Calu3 (cell line): ENCODE measurements at regions not wholly inside any gene's neighbourhood (a gene's known extent, or its start where the extent isn't known, plus 50 kb on each side); places are given as distances from the start of the nearest gene placed in this dataset.

ENCODE experiments used
- BruUV-seq: library from RNA; stranded (reverse); fragments of 400-500 nt; replicated peaks from 2 replicates; lab custom pipeline; 2021; lab: Mats Ljungman, UMichigan
- CTCF ChIA-PET: fragments of 300-600 bp; sonication (Branson Sonifier 250); formaldehyde crosslinking; loops from one replicate; lab custom pipeline; 2022; ENCODE audit warnings: antibody characterized with exemption; lab: Charles Lee
- DNase-seq: peaks from one replicate; pipeline ENCODE4 v3.0.0; 2022
- H3K27ac Mint-ChIP-seq: one replicate; pipeline ENCODE4 v1.8.0; 2022; ENCODE audit warnings: mixed read lengths; ENCODE audit not compliant: unreplicated experiment
- H3K27me3 Mint-ChIP-seq: one replicate; pipeline ENCODE4 v1.8.0; 2022; ENCODE audit warnings: mixed read lengths; ENCODE audit not compliant: unreplicated experiment
- H3K36me3 Mint-ChIP-seq: one replicate; pipeline ENCODE4 v1.8.0; 2022; ENCODE audit warnings: mild to moderate bottlenecking, moderate library complexity, mixed read lengths; ENCODE audit not compliant: insufficient read depth, unreplicated experiment
- H3K4me1 Mint-ChIP-seq: one replicate; pipeline ENCODE4 v1.8.0; 2022; ENCODE audit warnings: mild to moderate bottlenecking, low read depth, mixed read lengths; ENCODE audit not compliant: unreplicated experiment
- H3K4me3 Mint-ChIP-seq: one replicate; pipeline ENCODE4 v1.8.0; 2022; ENCODE audit warnings: mild to moderate bottlenecking, low read depth, moderate library complexity, mixed read lengths; ENCODE audit not compliant: unreplicated experiment
- H3K9me3 Mint-ChIP-seq: one replicate; pipeline ENCODE4 v1.8.0; 2022; ENCODE audit warnings: low read depth, mixed read lengths; ENCODE audit not compliant: unreplicated experiment
- CTCF ChIP-seq: fragments of 200-600 bp; IDR thresholded peaks from one replicate; pipeline ENCODE4 v1.8.0; 2022; ENCODE audit warnings: antibody characterized with exemption; ENCODE audit not compliant: unreplicated experiment
- intact Hi-C: fragments of 100-400 bp; cut with micrococcal nuclease; formaldehyde crosslinking; loops from one replicate; pipeline ENCODE4 v1.10.0; 2022; ENCODE audit not compliant: unreplicated experiment

GRCh38 chr11:119798656-119799055 lies 69.7 kb upstream of the NECTIN1 start:
- Mint-ChIP-seq H3K4me3 (no peak overlapping the region), H3K27ac (no peak overlapping the region), H3K4me1 (no peaks in the 10 kb centered on the region), H3K27me3 (peaks cover 87% of the 10 kb centered on the region), H3K9me3 (no peaks in the 10 kb centered on the region), H3K36me3 (peaks cover 5% of the 10 kb centered on the region)
- CTCF ChIA-PET = no interaction called here
- no TSS peak for BruUV-seq
- intact Hi-C loops = no loop called here
- no peak for DNase-seq
- TF ChIP-seq CTCF = no peak

DNA sequence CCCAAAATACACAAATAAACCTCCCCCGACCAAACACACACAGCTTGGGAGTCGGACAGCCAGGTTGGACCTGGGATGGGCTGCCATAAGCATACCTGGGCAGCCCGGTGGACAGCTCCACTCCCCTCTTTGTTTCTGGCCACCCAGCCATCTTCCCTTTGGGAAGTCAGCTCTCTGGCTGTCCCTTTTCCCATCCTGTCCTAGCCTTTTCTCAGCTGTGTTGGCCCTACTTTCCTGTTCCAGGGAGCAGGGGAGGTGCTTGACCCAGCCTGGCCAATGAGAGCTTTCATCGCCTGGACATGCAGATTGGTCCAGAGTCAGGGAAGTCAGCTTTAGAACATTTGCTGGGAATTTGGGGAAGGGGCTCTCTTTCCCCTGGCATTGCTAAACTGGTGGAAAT lies 68.7 kb upstream of the NECTIN1 start:
- Mint-ChIP-seq H3K9me3 (no peaks in the 10 kb centered on the region), H3K4me3 (no peak overlapping the region), H3K27me3 (peaks cover 92% of the 10 kb centered on the region), H3K4me1 (no peaks in the 10 kb centered on the region), H3K27ac (no peak overlapping the region), H3K36me3 (peaks cover 5% of the 10 kb centered on the region)
- no peak for TF ChIP-seq CTCF
- CTCF ChIA-PET = no interaction called here
- BruUV-seq = no TSS peak
- intact Hi-C loops = no loop called here
- no peak for DNase-seq

DNA sequence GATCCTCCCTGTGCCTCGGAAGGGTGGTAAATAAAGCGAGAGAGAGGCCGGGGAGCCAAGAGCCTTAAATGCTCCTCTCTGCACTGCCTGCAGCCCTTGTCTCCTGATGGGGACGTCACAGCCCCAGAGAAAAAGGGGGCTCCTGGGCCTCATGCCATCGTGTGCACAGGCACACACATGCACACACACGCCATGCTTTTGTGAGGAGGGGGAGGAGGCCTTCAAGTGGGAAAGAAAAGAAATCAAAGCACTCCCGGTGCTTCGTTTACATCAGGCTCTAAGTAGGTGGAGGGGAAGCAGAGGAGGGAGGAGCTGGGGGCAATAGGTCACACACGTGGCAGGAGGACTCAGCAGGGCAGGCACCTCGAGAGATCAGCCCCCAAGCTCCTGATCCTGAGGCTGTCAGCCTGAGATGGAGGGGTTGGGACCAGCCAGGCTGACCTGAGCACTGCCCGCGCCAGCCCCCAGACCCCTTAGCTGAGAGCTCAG lies 68.2 kb upstream of the NECTIN1 start:
- no peak for TF ChIP-seq CTCF
- intact Hi-C loops = no loop called here
- H3K36me3 Mint-ChIP-seq = peaks cover under 1% of the 10 kb centered on the region
- BruUV-seq = no TSS peak
- no peaks in the 10 kb centered on the region for H3K4me1 Mint-ChIP-seq
- no peak for DNase-seq
- no peaks in the 10 kb centered on the region for H3K9me3 Mint-ChIP-seq
- peaks cover 95% of the 10 kb centered on the region for H3K27me3 Mint-ChIP-seq
- no peak overlapping the region for H3K27ac Mint-ChIP-seq
- no peak overlapping the region for H3K4me3 Mint-ChIP-seq
- CTCF ChIA-PET = no interaction called here

- Mint-ChIP-seq H3K4me3 (no peak overlapping the region), H3K27me3 (peaks cover 93% of the 10 kb centered on the region), H3K4me1 (no peaks in the 10 kb centered on the region), H3K27ac (no peak overlapping the region), H3K36me3 (no peaks in the 10 kb centered on the region), H3K9me3 (no peaks in the 10 kb centered on the region)
- BruUV-seq = no TSS peak
- no peak for DNase-seq
- CTCF ChIA-PET = no interaction called here
- intact Hi-C loops = no loop called here
- TF ChIP-seq CTCF = no peak
Observed at GRCh38 chr11:119796363-119797060, 67.5 kb upstream of the NECTIN1 start.
